DOHH2 (cell line): ENCODE measurements at regions not wholly inside any gene's neighbourhood (a gene's known extent, or its start where the extent isn't known, plus 50 kb on each side); places are given as distances from the start of the nearest gene placed in this dataset.

Source experiments
- H3F3A ChIP-seq: fragments of 200-600 bp; sonication (generic), shearing (Covaris generic); 2 replicates; pipeline ENCODE4 v1.6.0; 2016; ENCODE audit warnings: antibody characterized with exemption, mild to moderate bottlenecking; ENCODE audit not compliant: control insufficient read depth, insufficient read depth
- H3K27ac ChIP-seq: fragments of 200-600 bp; sonication (generic); 2 replicates; pipeline ENCODE4 v1.5.1; 2014; ENCODE audit warnings: low read depth, mild to moderate bottlenecking, low read length, moderate library complexity
- H3K27me3 ChIP-seq: fragments of 200-600 bp; sonication (generic); 2 replicates; pipeline ENCODE4 v1.6.1; 2014; ENCODE audit warnings: mild to moderate bottlenecking, low read length, mixed read lengths; ENCODE audit not compliant: control insufficient read depth
- H3K36me3 ChIP-seq: fragments of 200-600 bp; sonication (generic); 2 replicates; pipeline ENCODE4 v1.6.1; 2014; ENCODE audit warnings: mild to moderate bottlenecking, low read length, moderate library complexity, mixed read lengths; ENCODE audit not compliant: control insufficient read depth
- H3K4me1 ChIP-seq: fragments of 200-600 bp; sonication (generic); 2 replicates; pipeline ENCODE4 v1.6.1; 2014; ENCODE audit warnings: mild to moderate bottlenecking, low read length, mixed read lengths; ENCODE audit not compliant: control insufficient read depth
- H3K4me2 ChIP-seq: fragments of 200-600 bp; sonication (generic); 2 replicates; pipeline ENCODE4 v1.6.0; 2014; ENCODE audit warnings: mild to moderate bottlenecking, low read length, moderate library complexity
- H3K4me3 ChIP-seq: fragments of 200-600 bp; sonication (generic); 2 replicates; pipeline ENCODE4 v1.5.1; 2014; ENCODE audit warnings: mild to moderate bottlenecking, low read length, mixed read lengths
- H3K79me2 ChIP-seq: fragments of 200-600 bp; sonication (generic); 2 replicates; pipeline ENCODE4 v1.6.1; 2014; ENCODE audit warnings: mild to moderate bottlenecking, low read length, mixed read lengths; ENCODE audit not compliant: control insufficient read depth
- H3K9me2 ChIP-seq: fragments of 200-600 bp; sonication (generic); replicated peaks from 2 replicates; pipeline ENCODE4 v1.6.1; 2014; ENCODE audit warnings: mild to moderate bottlenecking, low read length, mixed read lengths; ENCODE audit not compliant: control insufficient read depth
- H3K9me3 ChIP-seq: fragments of 200-600 bp; sonication (generic); 2 replicates; pipeline ENCODE4 v1.6.1; 2014; ENCODE audit warnings: antibody characterized with exemption, low read length, mixed read lengths; ENCODE audit not compliant: control insufficient read depth, insufficient read depth
- H4K20me1 ChIP-seq: fragments of 200-600 bp; sonication (generic); 2 replicates; pipeline ENCODE4 v1.6.0; 2014; ENCODE audit warnings: low read depth, mild to moderate bottlenecking, antibody characterized with exemption, low read length, moderate library complexity; ENCODE audit not compliant: control insufficient read depth, insufficient read depth
- EZH2phosphoT487 ChIP-seq: fragments of 200-600 bp; sonication (generic); IDR thresholded peaks from 2 replicates; pipeline ENCODE4 v1.6.1; 2017; ENCODE audit warnings: borderline replicate concordance, mild to moderate bottlenecking, antibody characterized with exemption, low read length, moderate library complexity, mixed read lengths
- TF ChIP-seq, protein P1 (sequence below): fragments of 200-600 bp; sonication (generic); IDR thresholded peaks from one replicate; pipeline ENCODE4 v1.5.1; 2014; ENCODE audit warnings: antibody characterized with exemption, mild to moderate bottlenecking, low read depth, low read length; ENCODE audit not compliant: poor library complexity, severe bottlenecking

DNA sequence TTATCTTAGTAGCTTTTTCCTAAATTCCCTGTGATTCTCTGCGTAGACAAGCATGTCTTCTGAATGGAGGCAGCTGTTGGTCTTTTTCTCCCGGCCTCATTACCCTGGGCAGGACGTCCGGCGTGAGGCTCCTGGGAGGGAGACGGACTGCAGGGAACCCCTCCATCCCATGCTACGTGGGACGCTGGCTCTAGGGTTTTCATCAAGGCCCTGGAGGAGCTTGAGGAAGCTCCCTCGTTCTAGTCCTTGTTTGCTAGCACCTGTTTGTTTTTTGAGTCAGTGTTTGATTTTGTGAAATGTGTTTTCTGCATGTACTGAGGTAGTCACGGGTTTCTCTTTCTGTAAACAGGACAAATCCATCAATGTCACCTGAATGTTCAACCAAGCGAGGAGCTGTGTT lies 99.3 kb upstream of the TMEM18 start:
- H3K27me3 ChIP-seq = no peaks in the 10 kb centered on the region
- H3K4me1 ChIP-seq = no peaks in the 10 kb centered on the region
- no peak overlapping the region for H3K4me2 ChIP-seq
- H3K79me2 ChIP-seq = no peaks in the 10 kb centered on the region
- H3K9me3 ChIP-seq = no peaks in the 10 kb centered on the region
- no peaks in the 10 kb centered on the region for H4K20me1 ChIP-seq
- no peak for TF ChIP-seq EZH2phosphoT487
- TF ChIP-seq, protein P1, sequence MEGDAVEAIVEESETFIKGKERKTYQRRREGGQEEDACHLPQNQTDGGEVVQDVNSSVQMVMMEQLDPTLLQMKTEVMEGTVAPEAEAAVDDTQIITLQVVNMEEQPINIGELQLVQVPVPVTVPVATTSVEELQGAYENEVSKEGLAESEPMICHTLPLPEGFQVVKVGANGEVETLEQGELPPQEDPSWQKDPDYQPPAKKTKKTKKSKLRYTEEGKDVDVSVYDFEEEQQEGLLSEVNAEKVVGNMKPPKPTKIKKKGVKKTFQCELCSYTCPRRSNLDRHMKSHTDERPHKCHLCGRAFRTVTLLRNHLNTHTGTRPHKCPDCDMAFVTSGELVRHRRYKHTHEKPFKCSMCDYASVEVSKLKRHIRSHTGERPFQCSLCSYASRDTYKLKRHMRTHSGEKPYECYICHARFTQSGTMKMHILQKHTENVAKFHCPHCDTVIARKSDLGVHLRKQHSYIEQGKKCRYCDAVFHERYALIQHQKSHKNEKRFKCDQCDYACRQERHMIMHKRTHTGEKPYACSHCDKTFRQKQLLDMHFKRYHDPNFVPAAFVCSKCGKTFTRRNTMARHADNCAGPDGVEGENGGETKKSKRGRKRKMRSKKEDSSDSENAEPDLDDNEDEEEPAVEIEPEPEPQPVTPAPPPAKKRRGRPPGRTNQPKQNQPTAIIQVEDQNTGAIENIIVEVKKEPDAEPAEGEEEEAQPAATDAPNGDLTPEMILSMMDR = no peak
- H3K4me3 ChIP-seq = no peak overlapping the region
- H3K9me2 ChIP-seq = no peaks in the 10 kb centered on the region
- no peaks in the 10 kb centered on the region for H3F3A ChIP-seq
- no peak overlapping the region for H3K27ac ChIP-seq
- H3K36me3 ChIP-seq = no peaks in the 10 kb centered on the region

DNA sequence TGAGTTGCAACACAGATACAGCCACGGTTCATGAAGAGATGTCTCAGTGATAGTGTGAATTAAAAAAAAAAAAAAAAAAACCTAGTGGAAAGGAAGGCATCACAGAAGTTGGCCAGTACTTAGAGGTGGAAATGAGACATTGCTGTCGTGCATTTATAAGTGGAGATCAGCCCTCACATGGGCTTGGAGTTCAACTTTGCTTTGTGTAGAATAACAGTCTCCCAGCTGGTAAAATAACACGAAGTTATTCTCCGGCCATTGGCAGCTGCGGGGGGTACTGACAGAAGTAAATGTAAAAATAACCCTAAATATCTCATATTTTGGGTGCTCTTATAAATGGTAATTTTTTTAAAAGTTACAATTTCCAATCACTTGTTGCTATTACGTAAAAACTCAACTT lies 98.8 kb upstream of the TMEM18 start:
- Histone ChIP-seq H3F3A (no peaks in the 10 kb centered on the region), H3K27me3 (no peaks in the 10 kb centered on the region), H3K4me1 (no peaks in the 10 kb centered on the region), H3K4me2 (no peak overlapping the region), H3K36me3 (no peaks in the 10 kb centered on the region), H3K4me3 (no peak overlapping the region), H3K9me3 (no peaks in the 10 kb centered on the region), H3K79me2 (no peaks in the 10 kb centered on the region), H4K20me1 (no peaks in the 10 kb centered on the region), H3K9me2 (no peaks in the 10 kb centered on the region), H3K27ac (no peak overlapping the region)
- TF ChIP-seq EZH2phosphoT487 = no peak
- TF ChIP-seq, protein P1 = no peak

DNA sequence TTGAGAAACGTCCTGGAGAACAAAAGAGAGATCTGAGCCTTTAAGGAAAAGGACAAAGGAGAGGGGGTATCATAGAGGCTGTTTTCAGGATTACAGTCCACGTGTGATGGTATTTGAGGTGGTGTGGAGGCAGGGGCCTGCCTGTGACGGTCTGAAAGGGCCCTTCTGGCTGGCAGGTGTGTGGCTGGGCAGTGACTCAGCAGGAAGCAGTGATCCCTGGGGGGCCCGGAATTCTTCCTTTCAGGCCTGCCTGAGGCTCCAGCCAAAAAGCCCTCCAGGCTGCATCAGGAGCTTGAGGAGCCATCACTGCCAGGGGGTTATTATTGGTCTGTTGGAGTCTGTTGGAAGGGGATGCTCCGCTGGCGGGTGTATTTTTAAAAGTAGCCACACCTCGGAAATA lies 97.2 kb upstream of the TMEM18 start:
- Histone ChIP-seq H4K20me1 (no peaks in the 10 kb centered on the region), H3K9me2 (no peaks in the 10 kb centered on the region), H3K9me3 (no peaks in the 10 kb centered on the region), H3K4me1 (no peaks in the 10 kb centered on the region), H3K4me2 (no peak overlapping the region), H3K79me2 (no peaks in the 10 kb centered on the region), H3K4me3 (no peak overlapping the region), H3K36me3 (no peaks in the 10 kb centered on the region), H3K27ac (no peak overlapping the region), H3K27me3 (no peaks in the 10 kb centered on the region), H3F3A (no peaks in the 10 kb centered on the region)
- TF ChIP-seq, protein P1 = no peak
- TF ChIP-seq EZH2phosphoT487 = no peak
